ENCODE measurements at regions not wholly inside any gene's neighbourhood (a gene's known extent, or its start where the extent isn't known, plus 50 kb on each side); places are given as distances from the start of the nearest gene placed in this dataset.
"Not testable (repeated sequence)": the region's sequence is repeated elsewhere in the genome, so short reads cannot be mapped to it uniquely, and the experiment has no call there.

GRCh38 chr17:71790791-71791190 lies 330.0 kb upstream of the SOX9 start:
- DNase-seq: no peak

DNA sequence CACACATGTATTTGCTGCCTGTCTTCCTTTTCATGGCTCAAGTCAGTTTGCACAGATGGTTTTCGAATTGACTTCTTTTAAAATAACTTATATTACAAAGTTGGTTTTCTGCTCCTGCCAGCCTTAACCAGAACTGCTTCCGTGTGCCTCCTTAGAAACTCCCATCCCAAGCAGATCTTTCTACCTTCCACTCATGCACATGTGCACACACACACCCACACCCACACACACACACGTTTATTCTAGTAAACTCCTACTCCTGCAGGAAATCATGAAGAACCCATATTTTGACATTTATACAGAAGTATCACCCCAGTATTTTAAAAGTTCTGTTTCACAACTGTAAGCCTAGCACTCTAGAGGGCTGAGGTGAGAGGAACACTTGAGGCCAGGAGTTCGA lies 329.5 kb upstream of the SOX9 start:
- DNase-seq: no peak

- no peak for DNase-seq
Observed at GRCh38 chr17:71792966-71793365, 327.9 kb upstream of the SOX9 start.

- DNase-seq: no peak
Observed at GRCh38 chr17:71793518-71793917, 327.3 kb upstream of the SOX9 start.

DNA sequence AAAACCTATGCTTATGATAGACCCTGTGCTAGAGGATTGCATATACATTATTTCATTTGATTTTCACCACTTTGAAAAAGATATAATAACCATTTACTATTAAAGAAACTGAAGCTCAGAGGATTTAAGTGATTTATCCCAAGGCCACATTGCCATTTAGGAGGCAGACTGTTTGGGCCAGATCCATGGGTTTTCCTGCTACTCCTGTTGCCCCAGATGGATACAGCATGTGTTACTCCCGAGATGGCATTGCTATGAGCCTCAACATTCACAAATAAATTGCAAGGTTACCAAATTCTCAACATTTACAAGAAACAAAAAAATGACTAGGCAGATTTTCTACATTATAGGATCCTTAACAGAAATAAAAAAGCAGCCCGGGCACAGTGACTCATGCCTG lies 322.1 kb upstream of the SOX9 start:
- no peak for DNase-seq

DNA sequence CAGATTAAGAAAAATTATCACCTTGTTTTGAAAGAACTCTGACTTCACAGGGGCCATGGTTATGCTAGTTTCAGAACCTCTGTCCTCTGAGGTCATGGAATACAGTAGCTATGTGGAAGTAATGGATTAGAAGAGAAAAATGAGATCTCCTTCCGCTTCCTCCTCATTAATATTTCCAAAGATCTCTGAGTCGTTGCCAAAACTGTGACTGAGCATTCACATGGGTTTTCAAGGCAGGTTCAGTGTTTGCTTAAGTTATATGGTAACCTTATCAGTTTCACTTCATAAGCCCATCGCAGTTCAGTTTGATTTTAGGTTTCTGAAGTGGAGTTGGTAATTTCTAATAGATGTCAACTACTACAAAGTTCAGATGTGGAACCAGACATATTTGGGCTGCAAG lies 321.2 kb upstream of the SOX9 start:
- no peak for DNase-seq

DNA sequence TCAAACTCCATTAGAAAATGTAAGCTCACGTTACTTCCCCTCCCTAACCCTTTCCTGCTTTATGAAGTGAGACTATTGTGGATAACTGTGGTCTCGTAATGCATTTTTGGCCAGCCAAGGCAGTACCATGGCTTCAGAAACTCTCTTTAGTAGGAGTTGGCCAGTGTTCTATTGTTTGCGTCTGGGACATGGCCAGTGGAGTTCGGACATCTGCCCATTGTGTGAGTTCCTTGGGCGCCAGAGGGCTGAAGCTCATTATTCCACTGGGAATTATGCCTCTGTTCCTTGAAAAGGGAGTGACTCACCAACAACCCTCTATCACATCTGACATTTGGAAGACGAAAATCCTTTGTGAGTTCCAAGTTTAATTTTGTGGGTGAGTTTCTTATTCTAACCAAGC lies 319.5 kb upstream of the SOX9 start:
- DNase-seq: no peak

- no peak for DNase-seq
Observed at GRCh38 chr17:71802663-71803062, 318.2 kb upstream of the SOX9 start.

GRCh38 chr17:71803656-71804284 lies 317.1 kb upstream of the SOX9 start:
- DNase-seq: no peak

GRCh38 chr17:71809537-71809936 lies 311.3 kb upstream of the SOX9 start:
- DNase-seq: no peak

- not testable (repeated sequence) for DNase-seq
Observed at GRCh38 chr17:71813861-71814260, 307.0 kb upstream of the SOX9 start.

- peak; percentile 21 for DNase-seq
Observed at GRCh38 chr17:71821511-71821910, 299.3 kb upstream of the SOX9 start.

- DNase-seq: no peak
Observed at GRCh38 chr17:71824671-71825070, 296.1 kb upstream of the SOX9 start.

DNA sequence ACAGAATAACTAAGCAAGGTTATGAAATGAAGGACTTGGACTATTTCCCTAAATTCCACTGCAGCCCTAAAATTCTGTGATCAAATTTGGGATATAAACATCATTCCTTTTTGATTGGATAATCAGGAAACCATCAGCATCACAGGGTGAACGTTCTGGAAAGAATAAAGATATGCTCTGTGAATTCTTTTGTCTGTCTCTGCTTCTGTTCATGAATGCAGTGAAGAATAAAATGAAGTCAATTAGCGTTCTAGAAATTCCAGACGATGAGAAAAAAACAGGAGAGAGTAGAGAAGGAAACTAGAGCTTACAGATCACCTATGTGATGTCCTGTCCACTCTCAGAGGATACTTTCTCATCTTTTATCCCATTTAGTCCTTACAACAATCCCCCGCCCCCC lies 295.1 kb upstream of the SOX9 start:
- DNase-seq: no peak

GRCh38 chr17:71828182-71828596 lies 292.6 kb upstream of the SOX9 start:
- peak; percentile 29 for DNase-seq

DNA sequence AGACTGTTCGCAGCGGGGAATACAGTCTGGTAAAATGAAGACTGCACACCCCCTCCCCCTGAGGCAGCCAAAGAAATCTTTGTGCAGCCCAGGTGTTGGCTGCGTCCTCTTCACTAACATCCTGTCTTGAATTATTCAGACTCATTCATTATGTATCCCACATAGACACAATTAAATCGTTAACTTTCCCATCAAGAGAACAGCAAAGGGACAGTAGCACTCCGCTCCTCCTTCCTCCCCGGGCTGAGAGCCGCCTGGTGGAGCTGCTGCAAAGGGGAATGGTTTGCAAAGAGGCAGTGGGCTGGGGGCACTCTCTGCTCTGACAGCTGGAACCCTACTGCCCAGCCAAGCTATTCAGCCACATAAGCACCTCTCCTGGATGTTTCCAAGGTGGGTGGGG lies 290.0 kb upstream of the SOX9 start:
- DNase-seq: no peak

- no peak for DNase-seq
Observed at GRCh38 chr17:71842986-71843385, 277.8 kb upstream of the SOX9 start.

- no peak for DNase-seq
Observed at GRCh38 chr17:71845337-71845736, 275.5 kb upstream of the SOX9 start.

DNA sequence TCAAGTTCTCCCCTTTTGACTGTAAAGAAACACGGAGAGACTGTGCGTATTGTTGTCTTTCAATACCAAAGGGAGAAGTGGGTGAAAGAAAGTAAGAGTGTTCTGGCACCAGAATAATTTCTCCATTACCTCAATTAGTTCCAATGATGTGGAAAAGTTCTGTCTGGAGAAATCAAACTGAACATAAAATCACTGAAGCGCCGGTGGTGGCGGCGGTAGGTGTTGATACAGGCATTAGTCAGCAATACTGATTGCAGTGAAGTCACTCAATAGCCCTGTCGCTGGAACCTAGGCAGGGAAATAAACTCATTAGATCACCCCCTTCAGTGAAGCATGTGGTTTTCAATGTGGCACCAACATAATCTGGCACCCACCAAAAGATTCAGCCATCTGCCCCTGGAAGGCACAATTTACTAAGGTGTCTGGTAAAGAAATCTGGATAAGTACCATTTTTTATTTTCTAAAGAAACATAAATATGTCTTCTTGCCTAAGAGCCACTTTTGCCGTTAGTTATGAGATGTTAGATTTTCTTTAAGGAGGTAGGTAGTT lies 274.2 kb upstream of the SOX9 start:
- no peak for DNase-seq

DNA sequence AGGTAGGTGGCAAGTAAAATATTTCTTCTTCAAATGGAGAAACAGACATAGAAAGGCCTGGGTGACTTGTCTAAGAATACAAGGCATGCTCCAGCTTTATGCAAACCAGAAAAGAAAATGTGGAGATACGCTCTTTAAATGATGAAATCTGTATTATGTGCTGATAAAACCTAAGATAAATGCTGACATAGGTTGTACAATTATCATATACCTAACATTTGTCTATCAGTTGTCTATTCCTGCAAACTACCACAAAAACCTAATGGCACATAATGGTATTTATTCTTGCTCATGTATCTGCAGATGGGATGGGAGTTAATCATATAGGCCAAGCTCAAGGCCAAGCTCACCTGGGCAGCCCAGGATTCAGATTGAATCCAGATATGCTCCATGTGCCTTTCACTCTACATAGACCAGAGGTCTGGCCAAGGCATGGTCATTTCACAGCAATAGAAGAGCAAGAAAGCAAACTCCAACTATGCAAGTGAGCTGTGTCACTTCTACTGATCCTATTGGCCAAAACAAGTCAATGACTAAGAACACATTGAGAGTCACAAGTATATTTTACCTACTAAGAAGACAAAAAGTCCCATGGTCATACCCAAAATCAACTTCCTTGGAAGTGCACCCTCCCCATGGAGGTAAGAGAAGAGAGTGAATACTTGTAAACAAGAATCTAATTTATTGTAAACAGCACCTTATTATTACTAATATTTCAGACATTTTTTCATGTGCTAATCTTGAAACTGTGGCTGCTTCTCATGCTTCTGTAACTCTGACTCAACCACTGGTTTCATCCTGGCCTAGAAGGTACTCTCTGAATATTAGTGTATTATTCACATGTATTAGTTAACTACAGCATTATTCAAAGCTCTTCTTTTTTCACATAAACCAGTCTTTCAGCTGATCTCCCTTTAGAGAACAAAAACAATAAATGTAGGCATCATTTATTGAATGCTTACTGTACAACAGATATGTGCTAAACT lies 270.7 kb upstream of the SOX9 start:
- no peak for DNase-seq

GRCh38 chr17:71850812-71851211 lies 270.0 kb upstream of the SOX9 start:
- no peak for DNase-seq

GRCh38 chr17:71855010-71855409 lies 265.8 kb upstream of the SOX9 start:
- no peak for DNase-seq

GRCh38 chr17:71864755-71865154 lies 256.1 kb upstream of the SOX9 start:
- DNase-seq: no peak
